Right lobe of liver (tissue), 4 donors: ENCODE measurements at regions not wholly inside any gene's neighbourhood (a gene's known extent, or its start where the extent isn't known, plus 50 kb on each side); places are given as distances from the start of the nearest gene placed in this dataset.

Experiments
- POLR2A ChIP-seq: fragments of 450-650 bp; IDR thresholded peaks from one replicate; pipeline ENCODE4 v1.6.1; 2017; ENCODE audit warnings: antibody characterized with exemption, mild to moderate bottlenecking
- TF ChIP-seq, protein P1 (sequence below), 4 donors: fragments of 200-600 bp in 3 of 4; fragments of 450-650 bp in 1 of 4; IDR thresholded peaks; one replicate each; pipeline versions ENCODE4 v1.5.1 to v1.8.0; 2016 to 2022; ENCODE audit warnings: antibody characterized with exemption in 4 of 4, mild to moderate bottlenecking in 2 of 4
- donor health status: DM: no; HTN: no; CAD: no.
- donor health status: DM: no; HTN: no; CAD: no.
- donor health status: DM: no; HTN: yes; CAD: no.

DNA sequence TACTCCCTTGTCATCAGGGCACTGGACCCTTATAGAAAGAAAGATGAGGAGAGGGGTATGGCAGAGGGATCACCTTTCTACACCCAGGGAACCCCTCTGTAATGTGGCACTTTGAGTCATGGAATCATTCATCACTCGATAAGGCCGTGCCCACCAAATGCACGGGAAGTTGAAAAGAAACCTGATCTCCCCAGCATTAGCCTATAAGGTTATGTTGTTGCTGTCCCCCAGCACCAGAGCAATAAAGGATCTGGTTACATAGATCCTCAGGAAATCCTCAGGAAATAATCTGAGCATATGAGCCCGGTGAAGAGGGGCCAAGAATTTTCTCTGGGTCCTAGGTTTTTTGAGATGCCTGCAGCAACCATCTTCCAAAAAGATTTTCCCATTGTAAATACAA lies 148.8 kb upstream of the CRY1 start:
- TF ChIP-seq, protein P1, sequence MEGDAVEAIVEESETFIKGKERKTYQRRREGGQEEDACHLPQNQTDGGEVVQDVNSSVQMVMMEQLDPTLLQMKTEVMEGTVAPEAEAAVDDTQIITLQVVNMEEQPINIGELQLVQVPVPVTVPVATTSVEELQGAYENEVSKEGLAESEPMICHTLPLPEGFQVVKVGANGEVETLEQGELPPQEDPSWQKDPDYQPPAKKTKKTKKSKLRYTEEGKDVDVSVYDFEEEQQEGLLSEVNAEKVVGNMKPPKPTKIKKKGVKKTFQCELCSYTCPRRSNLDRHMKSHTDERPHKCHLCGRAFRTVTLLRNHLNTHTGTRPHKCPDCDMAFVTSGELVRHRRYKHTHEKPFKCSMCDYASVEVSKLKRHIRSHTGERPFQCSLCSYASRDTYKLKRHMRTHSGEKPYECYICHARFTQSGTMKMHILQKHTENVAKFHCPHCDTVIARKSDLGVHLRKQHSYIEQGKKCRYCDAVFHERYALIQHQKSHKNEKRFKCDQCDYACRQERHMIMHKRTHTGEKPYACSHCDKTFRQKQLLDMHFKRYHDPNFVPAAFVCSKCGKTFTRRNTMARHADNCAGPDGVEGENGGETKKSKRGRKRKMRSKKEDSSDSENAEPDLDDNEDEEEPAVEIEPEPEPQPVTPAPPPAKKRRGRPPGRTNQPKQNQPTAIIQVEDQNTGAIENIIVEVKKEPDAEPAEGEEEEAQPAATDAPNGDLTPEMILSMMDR (IDR thresholded peaks at IDR 0.05) = no peak
- no peak for TF ChIP-seq POLR2A
